Fibroblast of pulmonary artery (primary cell): ENCODE measurements at regions not wholly inside any gene's neighbourhood (a gene's known extent, or its start where the extent isn't known, plus 50 kb on each side); places are given as distances from the start of the nearest gene placed in this dataset.

Experiments used
- DNase-seq: peaks from one replicate; pipeline ENCODE4 v3.0.0-alpha.2; 2010; ENCODE audit warnings: low read depth
- H3K4me3 ChIP-seq: replicated peaks from 2 replicates; pipeline ENCODE4 v1.5.1; 2011; ENCODE audit warnings: low read depth, mild to moderate bottlenecking, control low read depth, low read length, moderate library complexity
- TF ChIP-seq, protein P1 (sequence below): IDR thresholded peaks from 2 replicates; pipeline ENCODE4 v1.5.1; 2011; ENCODE audit warnings: mild to moderate bottlenecking, control low read depth, low read length, inconsistent platforms; ENCODE audit errors: missing control alignments

DNA sequence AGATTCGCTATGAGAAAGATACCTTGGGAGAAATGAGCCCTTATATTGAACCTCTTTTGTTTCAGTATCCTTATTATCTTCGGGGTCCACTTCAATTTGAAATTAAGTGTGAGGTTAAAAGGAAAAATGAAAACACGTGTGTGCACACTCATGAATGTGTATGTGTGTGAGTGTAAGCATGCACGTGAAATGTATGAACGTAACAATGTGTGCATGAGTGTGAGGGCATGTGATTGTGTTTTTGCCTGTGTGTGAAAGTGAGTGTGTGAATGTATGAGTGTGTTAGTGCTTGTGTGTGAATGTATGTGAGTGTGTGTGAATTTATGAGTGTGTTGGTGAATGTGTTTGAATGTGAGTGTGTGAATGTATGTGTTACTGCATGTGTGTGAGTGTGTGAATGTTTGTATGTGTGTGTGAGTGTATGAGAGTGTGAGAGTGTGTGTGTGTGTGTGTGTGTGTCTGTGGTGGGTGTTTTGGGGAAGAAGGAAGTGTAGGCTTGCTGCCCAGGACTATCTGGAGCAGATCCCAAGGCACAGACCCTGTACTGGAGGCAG is 224.0 kb upstream of the CDH13 start:
- no peak overlapping the region for H3K4me3 ChIP-seq
- TF ChIP-seq, protein P1, sequence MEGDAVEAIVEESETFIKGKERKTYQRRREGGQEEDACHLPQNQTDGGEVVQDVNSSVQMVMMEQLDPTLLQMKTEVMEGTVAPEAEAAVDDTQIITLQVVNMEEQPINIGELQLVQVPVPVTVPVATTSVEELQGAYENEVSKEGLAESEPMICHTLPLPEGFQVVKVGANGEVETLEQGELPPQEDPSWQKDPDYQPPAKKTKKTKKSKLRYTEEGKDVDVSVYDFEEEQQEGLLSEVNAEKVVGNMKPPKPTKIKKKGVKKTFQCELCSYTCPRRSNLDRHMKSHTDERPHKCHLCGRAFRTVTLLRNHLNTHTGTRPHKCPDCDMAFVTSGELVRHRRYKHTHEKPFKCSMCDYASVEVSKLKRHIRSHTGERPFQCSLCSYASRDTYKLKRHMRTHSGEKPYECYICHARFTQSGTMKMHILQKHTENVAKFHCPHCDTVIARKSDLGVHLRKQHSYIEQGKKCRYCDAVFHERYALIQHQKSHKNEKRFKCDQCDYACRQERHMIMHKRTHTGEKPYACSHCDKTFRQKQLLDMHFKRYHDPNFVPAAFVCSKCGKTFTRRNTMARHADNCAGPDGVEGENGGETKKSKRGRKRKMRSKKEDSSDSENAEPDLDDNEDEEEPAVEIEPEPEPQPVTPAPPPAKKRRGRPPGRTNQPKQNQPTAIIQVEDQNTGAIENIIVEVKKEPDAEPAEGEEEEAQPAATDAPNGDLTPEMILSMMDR = no peak
- no peak for DNase-seq

DNA sequence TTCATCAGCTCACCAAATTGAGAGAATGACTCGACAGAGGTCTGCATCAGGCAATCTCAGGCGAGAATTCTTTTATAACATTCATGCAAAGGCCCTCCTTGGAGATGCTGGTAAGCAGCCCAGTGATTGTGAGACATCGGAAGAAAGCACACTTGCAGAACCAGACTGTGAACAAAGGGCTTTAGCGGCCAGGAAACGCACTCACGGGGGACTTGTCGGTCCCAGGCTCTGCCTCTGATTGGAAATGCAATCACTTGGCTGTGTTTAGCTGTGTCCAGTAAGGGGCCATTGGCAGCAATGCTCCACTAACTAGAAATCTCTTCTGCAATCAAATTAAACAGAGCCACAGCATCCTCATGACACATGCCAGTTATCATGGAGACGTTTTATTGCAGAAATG is 226.7 kb upstream of the CDH13 start:
- no peak for DNase-seq
- H3K4me3 ChIP-seq = no peak overlapping the region
- TF ChIP-seq, protein P1 = no peak

DNA sequence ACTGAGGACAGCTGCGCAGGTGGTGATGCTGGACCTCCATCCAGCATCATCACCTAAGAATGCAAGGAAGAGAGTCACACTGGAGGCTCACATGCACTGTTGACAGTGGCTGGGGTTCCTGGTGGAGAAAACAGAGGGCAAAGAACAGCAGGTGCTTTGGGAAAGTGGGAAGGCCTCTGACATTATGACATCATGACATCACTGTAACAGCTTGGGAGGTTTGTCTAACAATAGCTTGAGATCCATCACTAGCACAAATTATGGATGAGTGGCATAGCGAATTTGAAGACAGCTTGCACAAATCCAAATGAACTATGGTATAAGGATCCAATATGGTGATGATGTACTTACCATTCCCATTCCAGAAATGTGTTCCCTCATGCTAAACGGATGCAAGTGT is 226.5 kb upstream of the MPHOSPH6 start:
- no peak overlapping the region for H3K4me3 ChIP-seq
- DNase-seq = no peak
- TF ChIP-seq, protein P1 = no peak

DNA sequence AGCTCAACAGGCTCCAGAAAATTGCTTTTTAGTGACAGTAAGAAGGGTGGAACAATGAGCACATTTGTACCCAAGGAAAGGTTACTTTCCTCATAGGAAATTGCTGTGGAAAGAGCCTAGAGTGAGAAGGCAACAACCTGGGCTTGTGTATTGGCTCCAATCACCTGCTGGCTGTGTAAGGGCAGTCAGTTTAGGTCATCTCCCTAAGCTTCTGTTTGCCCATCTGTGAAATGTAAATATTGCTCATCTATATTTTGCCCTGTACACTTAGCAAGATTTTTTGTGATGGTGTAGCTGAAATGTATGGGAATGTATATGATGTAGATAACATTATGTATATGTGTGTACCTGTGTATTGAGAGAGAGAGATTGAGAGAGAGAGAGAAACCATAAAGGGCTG is 225.2 kb upstream of the MPHOSPH6 start:
- no peak for DNase-seq
- TF ChIP-seq, protein P1 = no peak
- no peak overlapping the region for H3K4me3 ChIP-seq

DNA sequence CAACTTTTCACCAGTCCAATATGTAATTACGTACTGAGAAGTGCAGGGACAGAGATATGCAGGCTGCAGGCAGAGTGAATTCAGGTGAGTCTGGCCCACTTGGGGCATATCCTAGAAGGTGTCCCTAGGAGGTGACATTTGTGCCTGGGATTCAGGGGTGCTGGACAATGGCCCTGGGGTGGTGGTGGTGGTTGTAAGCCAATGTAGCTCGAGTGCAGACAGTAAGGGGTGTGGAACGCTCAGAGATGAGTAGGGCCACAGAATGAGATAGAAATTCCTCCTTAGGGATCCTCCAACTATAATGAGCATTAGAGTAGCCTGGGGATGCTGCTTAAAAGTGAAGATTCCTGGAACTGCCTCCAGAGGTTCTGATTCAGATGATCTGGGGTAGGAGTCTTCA is 221.7 kb upstream of the MPHOSPH6 start:
- no peak overlapping the region for H3K4me3 ChIP-seq
- no peak for DNase-seq

DNA sequence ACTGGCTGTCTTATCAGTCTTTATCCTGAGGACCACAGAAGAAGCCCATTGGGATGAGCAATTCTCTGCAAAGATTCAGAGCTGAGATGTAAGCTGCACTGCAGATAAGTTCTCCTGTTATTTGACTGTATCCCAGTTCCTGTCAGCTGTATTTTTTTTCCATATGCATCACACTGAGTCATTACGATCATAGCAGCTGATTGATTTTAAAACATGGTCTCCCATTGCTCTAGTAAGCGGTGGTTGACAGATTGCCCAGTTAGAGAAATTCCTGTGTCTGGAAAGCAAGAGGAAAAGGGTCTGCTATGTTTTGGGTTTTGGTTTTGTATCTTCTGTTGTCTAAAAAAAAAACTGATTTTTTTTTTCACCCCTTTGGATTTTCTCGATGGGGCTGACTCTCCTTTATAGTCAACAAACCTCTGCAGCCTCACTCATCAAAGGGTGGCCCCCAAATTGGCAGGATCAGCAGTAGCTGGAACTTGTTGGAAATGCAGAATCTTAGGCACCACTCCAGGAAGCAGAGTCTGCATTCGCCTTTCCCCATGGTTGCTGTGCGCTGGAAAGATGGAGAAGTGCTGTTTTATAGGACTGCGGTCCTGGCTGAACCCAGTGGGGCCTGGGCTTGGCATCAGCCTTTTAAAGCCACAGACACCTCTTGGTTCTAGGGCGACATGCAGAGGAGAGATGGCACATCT is 220.1 kb upstream of the MPHOSPH6 start:
- TF ChIP-seq, protein P1 = no peak
- H3K4me3 ChIP-seq = no peak overlapping the region
- DNase-seq = no peak

More for the DNA sequence above, 221.7 kb upstream of the MPHOSPH6 start:
- TF ChIP-seq, protein P1 = no peak

DNA sequence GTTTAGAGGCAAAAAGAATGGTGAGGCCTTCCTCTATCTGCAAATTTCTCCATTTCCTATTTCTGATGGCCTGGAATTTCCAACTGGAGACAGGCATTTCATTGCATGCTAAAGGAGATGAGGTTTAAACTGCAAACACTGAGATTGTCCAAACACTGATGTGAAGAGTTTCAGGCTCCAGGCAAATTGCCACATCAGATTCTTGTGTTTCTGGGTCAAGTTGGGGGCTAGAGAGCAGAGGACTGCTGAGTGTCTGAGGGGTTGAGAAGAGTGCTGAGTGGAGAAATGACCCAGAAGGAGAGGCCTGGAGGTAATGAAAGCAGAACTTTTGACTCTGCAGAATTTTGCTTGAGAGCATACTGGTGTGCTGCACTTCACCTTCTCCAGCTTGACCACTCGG is 216.7 kb upstream of the MPHOSPH6 start:
- no peak for DNase-seq
- TF ChIP-seq, protein P1 = no peak
- no peak overlapping the region for H3K4me3 ChIP-seq
